IMR-90 (cell line): ENCODE measurements at regions not wholly inside any gene's neighbourhood (a gene's known extent, or its start where the extent isn't known, plus 50 kb on each side); places are given as distances from the start of the nearest gene placed in this dataset.

Experiments
- ATAC-seq: fragments of 200-7000 bp; cut with Tn5 transposase; 2 replicates; pipeline ENCODE4 v1.9.1; 2020; ENCODE audit warnings: low read depth, mild to moderate bottlenecking, moderate library complexity
- BruUV-seq: library from RNA; stranded (reverse); fragments of 400-500 nt; replicated peaks from 2 replicates; lab custom pipeline; 2021; lab: Mats Ljungman, UMichigan
- CTCF ChIA-PET: fragments of 300-600 bp; formaldehyde crosslinking; extraction: SDS; loops from one replicate; lab custom pipeline; 2021; ENCODE audit warnings: antibody characterized with exemption; lab: Yijun Ruan, JAX
- POLR2A ChIA-PET: fragments of 300-600 bp; sonication (Branson Sonifier 250); formaldehyde crosslinking; loops from one replicate; lab custom pipeline; 2022; ENCODE audit warnings: antibody characterized with exemption; ENCODE audit not compliant: unreplicated experiment; lab: Charles Lee
- DNase-seq: peaks from one replicate; pipeline ENCODE4 v3.0.0; 2013
- H2AFZ ChIP-seq: replicated peaks from 2 replicates; pipeline ENCODE3; 2013; ENCODE audit warnings: low read length, mild to moderate bottlenecking; ENCODE audit not compliant: poor library complexity
- H2AK5ac ChIP-seq: 2 replicates; pipeline ENCODE4 v1.6.1; 2013; ENCODE audit warnings: low read depth, low read length, inconsistent platforms
- H2AK9ac ChIP-seq: replicated peaks from 2 replicates; pipeline ENCODE3; 2013; ENCODE audit warnings: mild to moderate bottlenecking, low read depth, low read length, moderate library complexity; ENCODE audit not compliant: poor library complexity
- H2BK120ac ChIP-seq: 2 replicates; pipeline ENCODE4 v1.6.1; 2013; ENCODE audit warnings: low read depth, low read length, inconsistent platforms
- H2BK15ac ChIP-seq: 3 replicates; pipeline ENCODE4 v1.6.1; 2013; ENCODE audit warnings: low read depth, low read length, inconsistent platforms
- H2BK20ac ChIP-seq: 2 replicates; pipeline ENCODE4 v1.6.1; 2013; ENCODE audit warnings: low read depth, mild to moderate bottlenecking, inconsistent platforms, low read length, moderate library complexity
- H2BK5ac ChIP-seq: 2 replicates; pipeline ENCODE4 v1.6.1; 2013; ENCODE audit warnings: mild to moderate bottlenecking, low read depth, low read length, inconsistent platforms; ENCODE audit not compliant: poor library complexity, severe bottlenecking
- H3K14ac ChIP-seq: replicated peaks from 2 replicates; pipeline ENCODE4 v1.6.1; 2013; ENCODE audit warnings: low read depth, low read length, inconsistent platforms
- H3K18ac ChIP-seq: 2 replicates; pipeline ENCODE4 v1.6.1; 2013; ENCODE audit warnings: low read depth, low read length, control low read depth
- H3K23ac ChIP-seq: 2 replicates; pipeline ENCODE4 v1.6.1; 2013; ENCODE audit warnings: low read depth, low read length, inconsistent platforms
- H3K27ac ChIP-seq: 2 replicates; pipeline ENCODE4 v1.5.1; 2013; ENCODE audit warnings: mild to moderate bottlenecking, control low read depth, low read length; ENCODE audit not compliant: insufficient read depth
- H3K27me3 ChIP-seq: 2 replicates; pipeline ENCODE4 v1.6.1; 2013; ENCODE audit warnings: low read length; ENCODE audit not compliant: control insufficient read depth, insufficient read depth
- H3K36me3 ChIP-seq: 2 replicates; pipeline ENCODE4 v1.6.1; 2013; ENCODE audit warnings: low read length, mixed read lengths; ENCODE audit not compliant: control insufficient read depth, insufficient read depth
- H3K4ac ChIP-seq: 2 replicates; pipeline ENCODE4 v1.6.1; 2013; ENCODE audit warnings: low read depth, low read length, inconsistent platforms
- H3K4me1 ChIP-seq: 2 replicates; pipeline ENCODE4 v1.6.1; 2013; ENCODE audit warnings: low read length, mixed read lengths; ENCODE audit not compliant: control insufficient read depth, insufficient read depth
- H3K4me2 ChIP-seq: 2 replicates; pipeline ENCODE4 v1.6.1; 2013; ENCODE audit warnings: low read depth, mild to moderate bottlenecking, control low read depth, low read length, moderate library complexity
- H3K4me3 ChIP-seq: 2 replicates; pipeline ENCODE4 v1.5.1; 2013; ENCODE audit warnings: low read depth, mild to moderate bottlenecking, control low read depth, low read length, moderate library complexity; ENCODE audit not compliant: insufficient read depth
- H3K56ac ChIP-seq: 2 replicates; pipeline ENCODE4 v1.6.1; 2013; ENCODE audit warnings: low read length, inconsistent platforms; ENCODE audit not compliant: insufficient read depth; ENCODE audit errors: extremely low read depth
- H3K79me1 ChIP-seq, 2 experiments: 2 replicates each; pipeline ENCODE4 v1.6.1; 2013; ENCODE audit warnings: low read length in 2 of 2, inconsistent platforms in 1 of 2, low read depth in 1 of 2
- H3K9ac ChIP-seq: 2 replicates; pipeline ENCODE4 v1.6.1; 2013; ENCODE audit warnings: low read depth, low read length, control low read depth
- H3K9me1 ChIP-seq: 2 replicates; pipeline ENCODE4 v1.6.1; 2013; ENCODE audit warnings: low read length, inconsistent platforms; ENCODE audit not compliant: insufficient read depth
- H3K9me3 ChIP-seq: 2 replicates; pipeline ENCODE4 v1.6.1; 2013; ENCODE audit warnings: low read length; ENCODE audit not compliant: control insufficient read depth, insufficient read depth
- H4K20me1 ChIP-seq: 2 replicates; pipeline ENCODE4 v1.6.1; 2013; ENCODE audit warnings: low read length, inconsistent platforms; ENCODE audit not compliant: insufficient read depth
- H4K5ac ChIP-seq: 2 replicates; pipeline ENCODE4 v1.6.1; 2013; ENCODE audit warnings: mild to moderate bottlenecking, low read depth, low read length, control low read depth
- H4K8ac ChIP-seq, 2 experiments: 2 replicates each; pipeline ENCODE4 v1.6.1; 2013; ENCODE audit warnings: low read depth in 2 of 2, low read length in 2 of 2, control low read depth in 1 of 2, inconsistent platforms in 1 of 2
- H4K91ac ChIP-seq: 2 replicates; pipeline ENCODE4 v1.6.1; 2013; ENCODE audit warnings: low read depth, low read length, inconsistent platforms; ENCODE audit not compliant: insufficient read depth
- BHLHE40 ChIP-seq: fragments of 150-350 bp; IDR thresholded peaks from 2 replicates; pipeline ENCODE4 v1.6.1; 2016; ENCODE audit warnings: mild to moderate bottlenecking, low read depth, low read length
- CEBPB ChIP-seq: IDR thresholded peaks from 2 replicates; pipeline ENCODE4 v1.6.1; 2012; ENCODE audit warnings: low read depth, low read length, improper control_type of control experiment
- CHD1 ChIP-seq: IDR thresholded peaks from 2 replicates; pipeline ENCODE4 v1.6.1; 2012; ENCODE audit warnings: low read depth, low read length, improper control_type of control experiment
- FOS ChIP-seq: fragments of 150-350 bp; IDR thresholded peaks from 2 replicates; pipeline ENCODE4 v1.6.1; 2016; ENCODE audit warnings: low read depth, low read length
- MAFK ChIP-seq: IDR thresholded peaks from 2 replicates; pipeline ENCODE4 v1.6.1; 2012; ENCODE audit warnings: low read depth, low read length, improper control_type of control experiment
- MAZ ChIP-seq: IDR thresholded peaks from 2 replicates; pipeline ENCODE4 v1.6.1; 2012; ENCODE audit warnings: low read depth, mild to moderate bottlenecking, low read length, improper control_type of control experiment, moderate library complexity, borderline replicate concordance
- MXI1 ChIP-seq: IDR thresholded peaks from 2 replicates; pipeline ENCODE4 v1.6.1; 2012; ENCODE audit warnings: low read depth, mild to moderate bottlenecking, low read length, moderate library complexity, borderline replicate concordance
- NFE2L2 ChIP-seq: fragments of 150-350 bp; IDR thresholded peaks from 2 replicates; pipeline ENCODE4 v1.6.1; 2016; ENCODE audit warnings: low read depth, mild to moderate bottlenecking, low read length
- POLR2A ChIP-seq: IDR thresholded peaks from 2 replicates; pipeline ENCODE4 v1.6.1; 2012; ENCODE audit warnings: mild to moderate bottlenecking, low read depth, low read length
- RAD21 ChIP-seq: IDR thresholded peaks from 2 replicates; pipeline ENCODE4 v1.6.1; 2012; ENCODE audit warnings: low read length, improper control_type of control experiment
- RCOR1 ChIP-seq: IDR thresholded peaks from 2 replicates; pipeline ENCODE4 v1.6.1; 2012; ENCODE audit warnings: mild to moderate bottlenecking, low read length, improper control_type of control experiment; ENCODE audit not compliant: insufficient replicate concordance
- RFX5 ChIP-seq: IDR thresholded peaks from 2 replicates; pipeline ENCODE4 v1.8.0; 2012; ENCODE audit warnings: low read depth, mild to moderate bottlenecking, low read length, moderate library complexity
- SMC3 ChIP-seq: fragments of 150-350 bp; IDR thresholded peaks from 2 replicates; pipeline ENCODE4 v1.6.1; 2016; ENCODE audit warnings: low read depth, mild to moderate bottlenecking, antibody characterized with exemption, low read length, moderate library complexity
- whole genome bisulfite sequencing, 2 experiments: methylation state at CpG; one replicate each; pipeline versions ENCODE4 v1.1.5 to v1.1.7; 2013; ENCODE audit warnings: missing lambda C conversion rate in 2 of 2; ENCODE audit not compliant: insufficient read length in 1 of 2; ENCODE audit errors: extremely low coverage in 2 of 2; 5-methylcytosine and 5-hydroxymethylcytosine counted together
- dilution Hi-C: fragments of 300-500 bp; cut with HindIII; formaldehyde crosslinking; loops from one replicate; pipeline ENCODE4 v1.14.3; 2018; ENCODE audit warnings: low sequenced_read_pairs; ENCODE audit not compliant: unreplicated experiment
- in situ Hi-C: fragments of 300-500 bp; cut with MboI; formaldehyde crosslinking; loops from 3 replicates; pipeline ENCODE4 v1.14.3; 2019; ENCODE audit warnings: low sequenced_read_pairs, inconsistent platforms, mixed read lengths
- intact Hi-C: fragments of 100-400 bp; cut with micrococcal nuclease; formaldehyde crosslinking; loops from 2 replicates; pipeline ENCODE4 v1.10.0; 2022
- TF ChIP-seq, protein P1 (sequence below): fragments of 150-350 bp; IDR thresholded peaks from 2 replicates; pipeline ENCODE4 v1.6.1; 2016; ENCODE audit warnings: low read depth, mild to moderate bottlenecking, low read length, moderate library complexity, borderline replicate concordance
- TF ChIP-seq, protein P2 (sequence below): conservative IDR thresholded peaks from 2 replicates; pipeline ENCODE4 v1.5.1; 2012; ENCODE audit warnings: mild to moderate bottlenecking, low read depth, low read length, improper control_type of control experiment
- TF ChIP-seq, protein P3 (sequence below): fragments of 150-350 bp; IDR thresholded peaks from 2 replicates; pipeline ENCODE4 v1.6.1; 2017; ENCODE audit warnings: mild to moderate bottlenecking, antibody characterized with exemption, low read length, low read depth

- intact Hi-C loops: no loop called here
- no peak overlapping the region for H2BK15ac ChIP-seq
Measured at GRCh38 chr6:90932351-90932750, 345.5 kb upstream of the MAP3K7 start.

More at GRCh38 chr6:90932351-90932750, 345.5 kb upstream of the MAP3K7 start:
- ChIA-PET POLR2A (no interaction called here), CTCF (no interaction called here)
- no peak overlapping the region for H2BK120ac ChIP-seq
- no peak overlapping the region for H2AK5ac ChIP-seq
- in situ Hi-C loops (no loop called here), dilution Hi-C loops (no loop called here)
- ATAC-seq: no peak
- no peak overlapping the region for H2AK9ac ChIP-seq
- H2BK20ac ChIP-seq: no peak overlapping the region
- DNase-seq: no peak
- no peaks in the 10 kb centered on the region for H3K27me3 ChIP-seq
- no peaks in the 10 kb centered on the region for H3K4me1 ChIP-seq
- H4K5ac ChIP-seq: no peak overlapping the region
- H3K9me1 ChIP-seq: no peaks in the 10 kb centered on the region
- no peaks in the 10 kb centered on the region for H3K36me3 ChIP-seq
- H3K4me2 ChIP-seq: no peak overlapping the region
- H3K14ac ChIP-seq: no peak overlapping the region
- H3K79me1 ChIP-seq: no peaks in the 10 kb centered on the region
- H3K4ac ChIP-seq: no peak overlapping the region
- no TSS peak for BruUV-seq
- no peak overlapping the region for H4K91ac ChIP-seq
- no peak overlapping the region for H2BK5ac ChIP-seq
- H4K20me1 ChIP-seq: no peaks in the 10 kb centered on the region
- no peak overlapping the region for H3K23ac ChIP-seq
- H3K27ac ChIP-seq: no peak overlapping the region
- no CpG with 5 or more reads among the region's 1 CpG for WGBS, 2 experiments
- no peaks in the 10 kb centered on the region for H3K9me3 ChIP-seq
- H3K9ac ChIP-seq: no peak overlapping the region
- H3K56ac ChIP-seq: no peak overlapping the region
- TF ChIP-seq MAZ (no peak), RAD21 (no peak), SMC3 (no peak), BHLHE40 (no peak), MAFK (no peak), RCOR1 (no peak), NFE2L2 (no peak), CEBPB (no peak), MXI1 (no peak), FOS (no peak), CHD1 (no peak), POLR2A (no peak), RFX5 (no peak)
- TF ChIP-seq, protein P1, sequence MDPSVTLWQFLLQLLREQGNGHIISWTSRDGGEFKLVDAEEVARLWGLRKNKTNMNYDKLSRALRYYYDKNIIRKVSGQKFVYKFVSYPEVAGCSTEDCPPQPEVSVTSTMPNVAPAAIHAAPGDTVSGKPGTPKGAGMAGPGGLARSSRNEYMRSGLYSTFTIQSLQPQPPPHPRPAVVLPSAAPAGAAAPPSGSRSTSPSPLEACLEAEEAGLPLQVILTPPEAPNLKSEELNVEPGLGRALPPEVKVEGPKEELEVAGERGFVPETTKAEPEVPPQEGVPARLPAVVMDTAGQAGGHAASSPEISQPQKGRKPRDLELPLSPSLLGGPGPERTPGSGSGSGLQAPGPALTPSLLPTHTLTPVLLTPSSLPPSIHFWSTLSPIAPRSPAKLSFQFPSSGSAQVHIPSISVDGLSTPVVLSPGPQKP: no peak
- TF ChIP-seq, protein P2, sequence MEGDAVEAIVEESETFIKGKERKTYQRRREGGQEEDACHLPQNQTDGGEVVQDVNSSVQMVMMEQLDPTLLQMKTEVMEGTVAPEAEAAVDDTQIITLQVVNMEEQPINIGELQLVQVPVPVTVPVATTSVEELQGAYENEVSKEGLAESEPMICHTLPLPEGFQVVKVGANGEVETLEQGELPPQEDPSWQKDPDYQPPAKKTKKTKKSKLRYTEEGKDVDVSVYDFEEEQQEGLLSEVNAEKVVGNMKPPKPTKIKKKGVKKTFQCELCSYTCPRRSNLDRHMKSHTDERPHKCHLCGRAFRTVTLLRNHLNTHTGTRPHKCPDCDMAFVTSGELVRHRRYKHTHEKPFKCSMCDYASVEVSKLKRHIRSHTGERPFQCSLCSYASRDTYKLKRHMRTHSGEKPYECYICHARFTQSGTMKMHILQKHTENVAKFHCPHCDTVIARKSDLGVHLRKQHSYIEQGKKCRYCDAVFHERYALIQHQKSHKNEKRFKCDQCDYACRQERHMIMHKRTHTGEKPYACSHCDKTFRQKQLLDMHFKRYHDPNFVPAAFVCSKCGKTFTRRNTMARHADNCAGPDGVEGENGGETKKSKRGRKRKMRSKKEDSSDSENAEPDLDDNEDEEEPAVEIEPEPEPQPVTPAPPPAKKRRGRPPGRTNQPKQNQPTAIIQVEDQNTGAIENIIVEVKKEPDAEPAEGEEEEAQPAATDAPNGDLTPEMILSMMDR: no peak
- TF ChIP-seq, protein P3, sequence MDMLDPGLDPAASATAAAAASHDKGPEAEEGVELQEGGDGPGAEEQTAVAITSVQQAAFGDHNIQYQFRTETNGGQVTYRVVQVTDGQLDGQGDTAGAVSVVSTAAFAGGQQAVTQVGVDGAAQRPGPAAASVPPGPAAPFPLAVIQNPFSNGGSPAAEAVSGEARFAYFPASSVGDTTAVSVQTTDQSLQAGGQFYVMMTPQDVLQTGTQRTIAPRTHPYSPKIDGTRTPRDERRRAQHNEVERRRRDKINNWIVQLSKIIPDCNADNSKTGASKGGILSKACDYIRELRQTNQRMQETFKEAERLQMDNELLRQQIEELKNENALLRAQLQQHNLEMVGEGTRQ: no peak
- no peak overlapping the region for H3K4me3 ChIP-seq
- no peak overlapping the region for H2AFZ ChIP-seq
- H3K18ac ChIP-seq: no peak overlapping the region
- no peak overlapping the region for H4K8ac ChIP-seq
